Chondrocyte (in vitro differentiated cells): ENCODE measurements at regions not wholly inside any gene's neighbourhood (a gene's known extent, or its start where the extent isn't known, plus 50 kb on each side); places are given as distances from the start of the nearest gene placed in this dataset.

Experiments used
- DNase-seq: peaks from one replicate; pipeline ENCODE4 v3.0.0; 2021; ENCODE audit warnings: mixed read lengths, low spot score
- H3K27ac Mint-ChIP-seq: one replicate; pipeline ENCODE4 v1.8.0; 2021; ENCODE audit warnings: mild to moderate bottlenecking, moderate library complexity, mixed read lengths; ENCODE audit not compliant: unreplicated experiment
- H3K27me3 Mint-ChIP-seq: 2 replicates; pipeline ENCODE4 v1.8.0; 2021; ENCODE audit warnings: low read depth, mixed read lengths
- H3K36me3 Mint-ChIP-seq: 2 replicates; pipeline ENCODE4 v1.8.0; 2021; ENCODE audit warnings: low read depth, mixed read lengths
- H3K4me1 Mint-ChIP-seq: 2 replicates; pipeline ENCODE4 v1.8.0; 2021; ENCODE audit warnings: low read depth, mild to moderate bottlenecking, mixed read lengths
- H3K4me3 Mint-ChIP-seq: one replicate; pipeline ENCODE4 v1.8.0; 2021; ENCODE audit warnings: mild to moderate bottlenecking, moderate library complexity, mixed read lengths; ENCODE audit not compliant: unreplicated experiment
- H3K9me3 Mint-ChIP-seq: 2 replicates; pipeline ENCODE4 v1.8.0; 2021; ENCODE audit warnings: low read depth, mixed read lengths
- TF ChIP-seq, protein P1 (sequence below): fragments of 200-600 bp; sonication (generic); IDR thresholded peaks from 2 replicates; pipeline ENCODE4 v1.5.0; 2021; ENCODE audit warnings: antibody characterized with exemption, mild to moderate bottlenecking, moderate library complexity

DNA sequence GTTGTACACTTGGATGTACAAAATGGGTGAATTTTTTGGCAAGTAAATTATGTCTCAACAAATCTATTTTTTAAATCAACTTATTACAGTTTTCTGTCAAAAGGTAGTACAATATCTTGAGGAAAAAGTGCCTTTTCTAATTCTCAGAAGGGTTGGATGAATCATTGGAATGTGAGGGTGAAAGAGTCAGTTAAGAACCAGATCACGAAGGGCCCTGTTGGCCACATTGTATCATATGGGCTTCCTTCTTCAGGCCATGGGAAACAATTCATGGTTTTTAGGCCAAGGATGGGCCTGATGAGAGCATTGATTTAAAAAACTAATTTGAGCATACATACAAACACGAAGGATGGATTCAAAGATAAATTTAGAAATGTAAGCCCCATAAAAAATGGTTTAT, 503.7 kb downstream of the TNS3 start:
- H3K27me3 Mint-ChIP-seq = no peaks in the 10 kb centered on the region
- H3K27ac Mint-ChIP-seq = no peak overlapping the region
- TF ChIP-seq, protein P1, sequence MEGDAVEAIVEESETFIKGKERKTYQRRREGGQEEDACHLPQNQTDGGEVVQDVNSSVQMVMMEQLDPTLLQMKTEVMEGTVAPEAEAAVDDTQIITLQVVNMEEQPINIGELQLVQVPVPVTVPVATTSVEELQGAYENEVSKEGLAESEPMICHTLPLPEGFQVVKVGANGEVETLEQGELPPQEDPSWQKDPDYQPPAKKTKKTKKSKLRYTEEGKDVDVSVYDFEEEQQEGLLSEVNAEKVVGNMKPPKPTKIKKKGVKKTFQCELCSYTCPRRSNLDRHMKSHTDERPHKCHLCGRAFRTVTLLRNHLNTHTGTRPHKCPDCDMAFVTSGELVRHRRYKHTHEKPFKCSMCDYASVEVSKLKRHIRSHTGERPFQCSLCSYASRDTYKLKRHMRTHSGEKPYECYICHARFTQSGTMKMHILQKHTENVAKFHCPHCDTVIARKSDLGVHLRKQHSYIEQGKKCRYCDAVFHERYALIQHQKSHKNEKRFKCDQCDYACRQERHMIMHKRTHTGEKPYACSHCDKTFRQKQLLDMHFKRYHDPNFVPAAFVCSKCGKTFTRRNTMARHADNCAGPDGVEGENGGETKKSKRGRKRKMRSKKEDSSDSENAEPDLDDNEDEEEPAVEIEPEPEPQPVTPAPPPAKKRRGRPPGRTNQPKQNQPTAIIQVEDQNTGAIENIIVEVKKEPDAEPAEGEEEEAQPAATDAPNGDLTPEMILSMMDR = no peak
- H3K4me1 Mint-ChIP-seq = peaks cover 15% of the 10 kb centered on the region
- no peak for DNase-seq
- no peaks in the 10 kb centered on the region for H3K9me3 Mint-ChIP-seq
- H3K4me3 Mint-ChIP-seq = no peak overlapping the region
- no peaks in the 10 kb centered on the region for H3K36me3 Mint-ChIP-seq

DNA sequence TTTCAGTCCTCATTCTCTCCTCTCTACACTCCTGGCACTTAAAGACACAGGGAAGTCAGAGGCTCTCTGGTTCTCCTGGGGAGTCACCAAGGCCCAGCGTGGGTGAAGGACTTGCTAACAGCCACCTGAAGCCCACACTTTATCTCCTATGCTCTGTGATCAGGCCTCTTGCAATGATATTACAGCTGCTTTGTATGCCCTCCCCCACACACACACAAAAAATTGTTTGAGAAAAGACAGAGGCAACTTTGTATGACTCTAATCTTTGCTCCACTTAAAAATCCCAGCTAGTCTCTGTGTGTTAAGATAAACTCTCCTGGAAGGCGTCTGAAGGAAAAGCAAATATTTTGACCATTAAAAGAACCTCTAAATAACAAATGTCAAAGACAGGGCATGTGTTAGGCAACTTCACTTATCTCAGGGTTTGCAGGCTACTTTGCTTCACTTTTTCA, 507.2 kb downstream of the TNS3 start:
- DNase-seq = no peak
- TF ChIP-seq, protein P1 = no peak
- no peak overlapping the region for H3K4me3 Mint-ChIP-seq
- no peak overlapping the region for H3K27ac Mint-ChIP-seq
- H3K36me3 Mint-ChIP-seq = no peaks in the 10 kb centered on the region
- H3K4me1 Mint-ChIP-seq = peaks cover 8% of the 10 kb centered on the region
- no peaks in the 10 kb centered on the region for H3K27me3 Mint-ChIP-seq
- H3K9me3 Mint-ChIP-seq = no peaks in the 10 kb centered on the region

GRCh38 chr7:47073284-47073683, 508.6 kb downstream of the TNS3 start:
- TF ChIP-seq, protein P1 = no peak
- H3K9me3 Mint-ChIP-seq = no peaks in the 10 kb centered on the region
- H3K4me3 Mint-ChIP-seq = no peak overlapping the region
- no peaks in the 10 kb centered on the region for H3K27me3 Mint-ChIP-seq
- no peak overlapping the region for H3K27ac Mint-ChIP-seq
- no peaks in the 10 kb centered on the region for H3K36me3 Mint-ChIP-seq
- DNase-seq = no peak
- H3K4me1 Mint-ChIP-seq = peaks cover 8% of the 10 kb centered on the region

- H3K9me3 Mint-ChIP-seq = no peaks in the 10 kb centered on the region
- DNase-seq = no peak
- no peak overlapping the region for H3K27ac Mint-ChIP-seq
- H3K4me1 Mint-ChIP-seq = peaks cover 8% of the 10 kb centered on the region
- TF ChIP-seq, protein P1 = no peak
- H3K4me3 Mint-ChIP-seq = no peak overlapping the region
- no peaks in the 10 kb centered on the region for H3K27me3 Mint-ChIP-seq
- no peaks in the 10 kb centered on the region for H3K36me3 Mint-ChIP-seq
Measured at GRCh38 chr7:47071866-47072265, 510.0 kb downstream of the TNS3 start.

GRCh38 chr7:47069385-47070076, 512.4 kb downstream of the TNS3 start:
- Mint-ChIP-seq H3K36me3 (no peaks in the 10 kb centered on the region), H3K4me1 (peaks cover 1% of the 10 kb centered on the region), H3K9me3 (peaks cover 9% of the 10 kb centered on the region), H3K4me3 (no peak overlapping the region), H3K27ac (no peak overlapping the region), H3K27me3 (no peaks in the 10 kb centered on the region)
- TF ChIP-seq, protein P1 = no peak
- no peak for DNase-seq
